Lower leg skin (tissue), 3 donors: ENCODE measurements at regions not wholly inside any gene's neighbourhood (a gene's known extent, or its start where the extent isn't known, plus 50 kb on each side); places are given as distances from the start of the nearest gene placed in this dataset.

Experiments used
- POLR2A ChIP-seq, 2 donors: fragments of 450-650 bp; IDR thresholded peaks; one replicate each; pipeline ENCODE4 v1.6.1; 2016 to 2017; ENCODE audit warnings: antibody characterized with exemption in 2 of 2, mild to moderate bottlenecking in 1 of 2, moderate library complexity in 1 of 2
- TF ChIP-seq, protein P1 (sequence below), 3 donors: fragments of 450-650 bp; IDR thresholded peaks; one replicate each; pipeline ENCODE4 v1.5.1; 2016; ENCODE audit warnings: antibody characterized with exemption in 3 of 3, mild to moderate bottlenecking in 3 of 3, moderate library complexity in 2 of 3

DNA sequence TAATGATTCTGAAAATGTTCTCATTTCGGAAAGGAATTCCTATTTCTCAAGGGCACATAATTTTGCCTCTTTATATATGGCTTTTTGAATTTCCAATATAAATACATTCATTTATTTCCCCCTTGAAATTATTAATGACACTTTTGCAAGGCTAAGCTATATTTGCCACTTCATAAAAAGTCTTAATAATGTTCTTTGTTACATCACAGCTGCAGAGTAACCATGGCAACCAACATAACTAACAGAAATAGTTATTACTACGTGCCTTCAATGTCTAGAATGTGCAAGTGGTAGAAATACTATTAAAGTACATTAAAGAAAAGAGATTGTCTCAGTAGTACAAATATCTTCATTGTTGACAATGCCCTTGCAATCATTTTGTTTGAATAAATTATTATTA lies 471.8 kb downstream of the C3orf38 start:
- TF ChIP-seq, protein P1, sequence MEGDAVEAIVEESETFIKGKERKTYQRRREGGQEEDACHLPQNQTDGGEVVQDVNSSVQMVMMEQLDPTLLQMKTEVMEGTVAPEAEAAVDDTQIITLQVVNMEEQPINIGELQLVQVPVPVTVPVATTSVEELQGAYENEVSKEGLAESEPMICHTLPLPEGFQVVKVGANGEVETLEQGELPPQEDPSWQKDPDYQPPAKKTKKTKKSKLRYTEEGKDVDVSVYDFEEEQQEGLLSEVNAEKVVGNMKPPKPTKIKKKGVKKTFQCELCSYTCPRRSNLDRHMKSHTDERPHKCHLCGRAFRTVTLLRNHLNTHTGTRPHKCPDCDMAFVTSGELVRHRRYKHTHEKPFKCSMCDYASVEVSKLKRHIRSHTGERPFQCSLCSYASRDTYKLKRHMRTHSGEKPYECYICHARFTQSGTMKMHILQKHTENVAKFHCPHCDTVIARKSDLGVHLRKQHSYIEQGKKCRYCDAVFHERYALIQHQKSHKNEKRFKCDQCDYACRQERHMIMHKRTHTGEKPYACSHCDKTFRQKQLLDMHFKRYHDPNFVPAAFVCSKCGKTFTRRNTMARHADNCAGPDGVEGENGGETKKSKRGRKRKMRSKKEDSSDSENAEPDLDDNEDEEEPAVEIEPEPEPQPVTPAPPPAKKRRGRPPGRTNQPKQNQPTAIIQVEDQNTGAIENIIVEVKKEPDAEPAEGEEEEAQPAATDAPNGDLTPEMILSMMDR (IDR thresholded peaks at IDR 0.05) = no peak
- TF ChIP-seq POLR2A (IDR thresholded peaks at IDR 0.05) = no peak
